Fibroblast of lung (primary cell): ENCODE measurements at regions not wholly inside any gene's neighbourhood (a gene's known extent, or its start where the extent isn't known, plus 50 kb on each side); places are given as distances from the start of the nearest gene placed in this dataset.

Source experiments
- EZH2 ChIP-seq: IDR thresholded peaks from 2 replicates; pipeline ENCODE4 v1.5.1; 2012; ENCODE audit warnings: low read length, control low read depth, mild to moderate bottlenecking; ENCODE audit errors: missing control alignments
- TF ChIP-seq, protein P1 (sequence below), 2 donors: IDR thresholded peaks in 1 of 2; conservative IDR thresholded peaks in 1 of 2; 1 replicate in 1 of 2; 2 replicates in 1 of 2; pipeline ENCODE4 v1.5.1; 2011 to 2012; ENCODE audit warnings: low read length in 2 of 2, control low read depth in 1 of 2, inconsistent platforms in 1 of 2, low read depth in 1 of 2, mild to moderate bottlenecking in 1 of 2

DNA sequence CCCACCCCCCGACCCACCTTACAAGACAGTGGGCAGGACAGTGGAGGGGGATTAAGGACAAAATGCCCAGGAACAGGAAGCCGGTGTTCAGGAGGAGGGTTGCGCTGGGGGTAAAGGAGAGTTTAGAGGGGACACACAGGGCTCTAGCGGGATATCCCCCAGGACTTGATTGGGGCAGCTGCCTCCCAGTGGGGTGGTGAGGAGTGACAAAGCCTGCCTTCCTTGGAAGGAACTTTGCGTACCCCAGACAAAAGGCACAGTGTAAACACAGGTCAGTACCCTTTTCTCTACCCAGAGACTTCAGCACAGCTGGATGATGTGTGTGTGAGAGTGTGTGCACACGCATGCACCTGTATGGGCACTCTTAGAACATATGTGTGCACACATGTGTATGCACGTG, 51.7 kb upstream of the BCAR3 start:
- TF ChIP-seq, protein P1, sequence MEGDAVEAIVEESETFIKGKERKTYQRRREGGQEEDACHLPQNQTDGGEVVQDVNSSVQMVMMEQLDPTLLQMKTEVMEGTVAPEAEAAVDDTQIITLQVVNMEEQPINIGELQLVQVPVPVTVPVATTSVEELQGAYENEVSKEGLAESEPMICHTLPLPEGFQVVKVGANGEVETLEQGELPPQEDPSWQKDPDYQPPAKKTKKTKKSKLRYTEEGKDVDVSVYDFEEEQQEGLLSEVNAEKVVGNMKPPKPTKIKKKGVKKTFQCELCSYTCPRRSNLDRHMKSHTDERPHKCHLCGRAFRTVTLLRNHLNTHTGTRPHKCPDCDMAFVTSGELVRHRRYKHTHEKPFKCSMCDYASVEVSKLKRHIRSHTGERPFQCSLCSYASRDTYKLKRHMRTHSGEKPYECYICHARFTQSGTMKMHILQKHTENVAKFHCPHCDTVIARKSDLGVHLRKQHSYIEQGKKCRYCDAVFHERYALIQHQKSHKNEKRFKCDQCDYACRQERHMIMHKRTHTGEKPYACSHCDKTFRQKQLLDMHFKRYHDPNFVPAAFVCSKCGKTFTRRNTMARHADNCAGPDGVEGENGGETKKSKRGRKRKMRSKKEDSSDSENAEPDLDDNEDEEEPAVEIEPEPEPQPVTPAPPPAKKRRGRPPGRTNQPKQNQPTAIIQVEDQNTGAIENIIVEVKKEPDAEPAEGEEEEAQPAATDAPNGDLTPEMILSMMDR (conservative IDR thresholded peaks at IDR 0.05 in 1 of 2, IDR thresholded peaks at IDR 0.05 in 1 of 2; ENCODE audit: low read depth in 1 of 2, low read length in 2 of 2), result no peak
- TF ChIP-seq EZH2, result no peak
